ENCODE measurements at regions not wholly inside any gene's neighbourhood (a gene's known extent, or its start where the extent isn't known, plus 50 kb on each side); places are given as distances from the start of the nearest gene placed in this dataset.

- Mint-ChIP-seq H3K36me3 (ENCODE audit: low read depth) (no peaks in the 10 kb centered on the region), H3K4me1 (peaks cover 5% of the 10 kb centered on the region), H3K27me3 (ENCODE audit: low read depth) (no peaks in the 10 kb centered on the region), H3K9me3 (no peaks in the 10 kb centered on the region), H3K4me3 (no peak overlapping the region), H3K27ac (ENCODE audit: unreplicated experiment) (no peak overlapping the region)
- no peak for DNase-seq (ENCODE audit: low read depth, low spot score)
- TF ChIP-seq CTCF (conservative IDR thresholded peaks at IDR 0.05), result no peak
These were observed 235.1 kb upstream of the FOXQ1 start for GRCh38 chr6:1076531-1077459.

- Mint-ChIP-seq H3K27ac (ENCODE audit: unreplicated experiment) (no peak overlapping the region), H3K9me3 (no peaks in the 10 kb centered on the region), H3K27me3 (ENCODE audit: low read depth) (no peaks in the 10 kb centered on the region), H3K4me1 (peaks cover 5% of the 10 kb centered on the region), H3K36me3 (ENCODE audit: low read depth) (no peaks in the 10 kb centered on the region), H3K4me3 (no peak overlapping the region)
- no peak for TF ChIP-seq CTCF (conservative IDR thresholded peaks at IDR 0.05)
- no peak for DNase-seq (ENCODE audit: low read depth, low spot score)
These were observed 236.0 kb upstream of the FOXQ1 start for GRCh38 chr6:1075880-1076279.

- Mint-ChIP-seq H3K4me1 (peaks cover 5% of the 10 kb centered on the region), H3K36me3 (ENCODE audit: low read depth) (no peaks in the 10 kb centered on the region), H3K27ac (ENCODE audit: unreplicated experiment) (no peak overlapping the region), H3K27me3 (ENCODE audit: low read depth) (no peaks in the 10 kb centered on the region), H3K4me3 (no peak overlapping the region), H3K9me3 (no peaks in the 10 kb centered on the region)
- no peak for TF ChIP-seq CTCF (conservative IDR thresholded peaks at IDR 0.05)
- DNase-seq (ENCODE audit: low read depth, low spot score), result no peak
These were observed 236.5 kb upstream of the FOXQ1 start for GRCh38 chr6:1075444-1075843.

- H3K4me1 Mint-ChIP-seq, result no peaks in the 10 kb centered on the region
- H3K27ac Mint-ChIP-seq (ENCODE audit: unreplicated experiment), result no peak overlapping the region
- H3K27me3 Mint-ChIP-seq (ENCODE audit: low read depth), result no peaks in the 10 kb centered on the region
- no peak overlapping the region for H3K4me3 Mint-ChIP-seq
- no peak for DNase-seq (ENCODE audit: low read depth, low spot score)
- H3K9me3 Mint-ChIP-seq, result no peaks in the 10 kb centered on the region
- no peak for TF ChIP-seq CTCF (conservative IDR thresholded peaks at IDR 0.05)
- no peaks in the 10 kb centered on the region for H3K36me3 Mint-ChIP-seq (ENCODE audit: low read depth)
These were observed 241.8 kb upstream of the FOXQ1 start for GRCh38 chr6:1070085-1070521.

GRCh38 chr6:1068905-1069304 is 243.0 kb upstream of the FOXQ1 start:
- Mint-ChIP-seq H3K9me3 (no peaks in the 10 kb centered on the region), H3K4me3 (no peak overlapping the region), H3K36me3 (ENCODE audit: low read depth) (no peaks in the 10 kb centered on the region), H3K27ac (ENCODE audit: unreplicated experiment) (no peak overlapping the region), H3K4me1 (no peaks in the 10 kb centered on the region), H3K27me3 (ENCODE audit: low read depth) (no peaks in the 10 kb centered on the region)
- no peak for DNase-seq (ENCODE audit: low read depth, low spot score)
- TF ChIP-seq CTCF (conservative IDR thresholded peaks at IDR 0.05), result no peak
